ENCODE measurements at regions not wholly inside any gene's neighbourhood (a gene's known extent, or its start where the extent isn't known, plus 50 kb on each side); places are given as distances from the start of the nearest gene placed in this dataset.

GRCh38 chr5:146254223-146254622, 50.8 kb downstream of the RBM27 start:
- no peak for DNase-seq (ENCODE audit: low read depth)

- no peak for DNase-seq (ENCODE audit: low read depth)
Observed at GRCh38 chr5:146273109-146273508, 65.5 kb upstream of the POU4F3 start.

GRCh38 chr5:146283344-146283761, 55.3 kb upstream of the POU4F3 start:
- DNase-seq (ENCODE audit: low read depth): peak; percentile 77

- no peak for DNase-seq (ENCODE audit: low read depth)
Observed at GRCh38 chr5:146284016-146284415, 54.6 kb upstream of the POU4F3 start.

Measured in GM04503 (cell line).